Osteoblast (primary cell): ENCODE measurements at regions not wholly inside any gene's neighbourhood (a gene's known extent, or its start where the extent isn't known, plus 50 kb on each side); places are given as distances from the start of the nearest gene placed in this dataset.

Experiments
- DNase-seq: peaks from one replicate; pipeline ENCODE4 v3.0.0; 2011; ENCODE audit warnings: low spot score, mixed read lengths; ENCODE audit not compliant: insufficient read length; ENCODE audit errors: missing footprints
- H2AFZ ChIP-seq: 2 replicates; pipeline ENCODE4 v1.6.0; 2011; ENCODE audit warnings: mild to moderate bottlenecking, low read length
- H3K27ac ChIP-seq: 2 replicates; pipeline ENCODE4 v1.5.1; 2011; ENCODE audit warnings: mild to moderate bottlenecking, low read depth, low read length, moderate library complexity
- H3K27me3 ChIP-seq: 2 replicates; pipeline ENCODE4 v1.6.0; 2012; ENCODE audit warnings: mild to moderate bottlenecking, control low read depth, inconsistent platforms, low read length, moderate library complexity; ENCODE audit not compliant: insufficient read depth
- H3K36me3 ChIP-seq: 2 replicates; pipeline ENCODE4 v1.5.1; 2011; ENCODE audit warnings: mild to moderate bottlenecking, low read length, control low read depth, moderate library complexity; ENCODE audit not compliant: insufficient read depth
- H3K4me1 ChIP-seq: 2 replicates; pipeline ENCODE4 v1.5.1; 2011; ENCODE audit warnings: mild to moderate bottlenecking, low read length, control low read depth, moderate library complexity; ENCODE audit not compliant: insufficient read depth
- H3K4me2 ChIP-seq: 2 replicates; pipeline ENCODE4 v1.6.0; 2011; ENCODE audit warnings: mild to moderate bottlenecking, low read length; ENCODE audit not compliant: insufficient read depth
- H3K4me3 ChIP-seq: fragments of 200-600 bp; sonication (generic); 3 replicates; pipeline ENCODE4 v1.5.1; 2012; ENCODE audit warnings: mild to moderate bottlenecking, low read length, inconsistent platforms; ENCODE audit not compliant: insufficient read depth
- H3K79me2 ChIP-seq: 2 replicates; pipeline ENCODE4 v1.6.0; 2012; ENCODE audit warnings: mild to moderate bottlenecking, low read length, control low read depth, inconsistent platforms; ENCODE audit not compliant: insufficient read depth
- H3K9me3 ChIP-seq: 2 replicates; pipeline ENCODE4 v1.5.1; 2011; ENCODE audit warnings: low read depth, low read length, control low read depth
- H4K20me1 ChIP-seq: 2 replicates; pipeline ENCODE4 v1.6.0; 2012; ENCODE audit warnings: mild to moderate bottlenecking, low read length, control low read depth; ENCODE audit not compliant: insufficient read depth
- TF ChIP-seq, protein P1 (sequence below): IDR thresholded peaks from 2 replicates; pipeline ENCODE4 v1.5.1; 2011; ENCODE audit warnings: mild to moderate bottlenecking, low read depth, low read length, moderate library complexity; ENCODE audit errors: extremely low read depth

DNA sequence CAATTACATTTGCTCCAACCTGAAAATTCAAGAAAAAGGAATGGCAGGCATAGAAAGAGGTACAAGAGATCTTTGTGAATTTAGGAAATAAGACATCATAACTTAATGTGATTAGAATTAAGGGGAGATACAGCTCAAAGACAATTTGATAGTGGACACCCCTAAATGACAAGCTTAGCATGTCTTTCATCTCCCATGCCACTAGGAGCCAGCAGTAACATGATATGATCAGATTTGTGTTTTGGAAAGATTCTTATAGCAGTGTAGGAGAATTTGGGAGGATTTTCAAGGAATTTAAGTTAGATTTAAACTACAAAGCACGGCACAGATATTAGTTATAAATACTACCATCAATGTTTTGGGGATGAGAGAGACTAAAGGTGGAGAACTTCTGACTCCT lies 340.8 kb downstream of the RDH14 start:
- no peaks in the 10 kb centered on the region for H3K36me3 ChIP-seq
- H3K4me2 ChIP-seq, result no peak overlapping the region
- H4K20me1 ChIP-seq, result no peaks in the 10 kb centered on the region
- H3K27me3 ChIP-seq, result no peaks in the 10 kb centered on the region
- no peak overlapping the region for H3K27ac ChIP-seq
- no peaks in the 10 kb centered on the region for H3K4me1 ChIP-seq
- no peak overlapping the region for H2AFZ ChIP-seq
- no peaks in the 10 kb centered on the region for H3K9me3 ChIP-seq
- H3K79me2 ChIP-seq, result no peaks in the 10 kb centered on the region
- H3K4me3 ChIP-seq, result no peak overlapping the region
- no peak for DNase-seq
- TF ChIP-seq, protein P1, sequence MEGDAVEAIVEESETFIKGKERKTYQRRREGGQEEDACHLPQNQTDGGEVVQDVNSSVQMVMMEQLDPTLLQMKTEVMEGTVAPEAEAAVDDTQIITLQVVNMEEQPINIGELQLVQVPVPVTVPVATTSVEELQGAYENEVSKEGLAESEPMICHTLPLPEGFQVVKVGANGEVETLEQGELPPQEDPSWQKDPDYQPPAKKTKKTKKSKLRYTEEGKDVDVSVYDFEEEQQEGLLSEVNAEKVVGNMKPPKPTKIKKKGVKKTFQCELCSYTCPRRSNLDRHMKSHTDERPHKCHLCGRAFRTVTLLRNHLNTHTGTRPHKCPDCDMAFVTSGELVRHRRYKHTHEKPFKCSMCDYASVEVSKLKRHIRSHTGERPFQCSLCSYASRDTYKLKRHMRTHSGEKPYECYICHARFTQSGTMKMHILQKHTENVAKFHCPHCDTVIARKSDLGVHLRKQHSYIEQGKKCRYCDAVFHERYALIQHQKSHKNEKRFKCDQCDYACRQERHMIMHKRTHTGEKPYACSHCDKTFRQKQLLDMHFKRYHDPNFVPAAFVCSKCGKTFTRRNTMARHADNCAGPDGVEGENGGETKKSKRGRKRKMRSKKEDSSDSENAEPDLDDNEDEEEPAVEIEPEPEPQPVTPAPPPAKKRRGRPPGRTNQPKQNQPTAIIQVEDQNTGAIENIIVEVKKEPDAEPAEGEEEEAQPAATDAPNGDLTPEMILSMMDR, result peak; percentile 53

DNA sequence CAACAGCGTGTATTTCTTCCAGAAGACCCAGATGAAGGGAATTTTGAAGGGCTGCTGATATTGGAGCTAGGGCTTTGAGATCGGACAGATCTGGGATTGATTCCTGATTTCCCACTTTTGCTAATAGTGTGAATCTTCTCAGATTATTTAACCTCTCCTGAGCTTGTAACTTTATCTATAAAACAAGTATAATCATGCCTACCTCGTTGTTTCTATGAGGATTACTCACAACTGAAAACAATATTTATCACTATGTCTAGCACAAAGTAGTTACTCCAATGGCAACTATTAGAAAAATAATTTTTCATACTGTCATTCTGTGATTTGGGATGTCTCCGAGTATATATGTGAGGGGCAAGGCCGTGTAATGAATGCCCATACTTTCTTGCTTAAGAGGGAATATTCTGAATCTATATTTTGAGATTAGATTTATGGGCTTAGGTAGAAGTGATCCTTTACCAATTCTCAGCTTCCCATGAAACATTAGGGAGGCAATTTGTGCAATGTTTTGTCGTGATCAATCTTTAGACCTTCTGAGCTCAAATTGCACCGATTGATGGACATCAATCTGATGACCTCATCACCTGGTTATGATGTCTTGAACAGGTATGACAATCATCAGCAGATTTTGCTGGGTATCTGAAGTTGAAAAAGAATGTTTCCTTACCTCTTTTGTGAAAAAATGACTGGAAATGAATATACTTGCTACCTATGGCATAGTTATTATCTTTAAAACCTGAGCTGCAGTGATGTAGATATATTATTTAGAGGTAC lies 339.9 kb downstream of the KCNS3 start:
- Histone ChIP-seq H2AFZ (no peak overlapping the region), H3K36me3 (no peaks in the 10 kb centered on the region), H3K79me2 (no peaks in the 10 kb centered on the region), H3K27ac (no peak overlapping the region), H3K4me1 (no peaks in the 10 kb centered on the region), H3K4me3 (no peak overlapping the region), H3K9me3 (no peaks in the 10 kb centered on the region), H3K4me2 (no peak overlapping the region), H4K20me1 (no peaks in the 10 kb centered on the region), H3K27me3 (no peaks in the 10 kb centered on the region)
- TF ChIP-seq, protein P1, result no peak
- DNase-seq, result no peak

DNA sequence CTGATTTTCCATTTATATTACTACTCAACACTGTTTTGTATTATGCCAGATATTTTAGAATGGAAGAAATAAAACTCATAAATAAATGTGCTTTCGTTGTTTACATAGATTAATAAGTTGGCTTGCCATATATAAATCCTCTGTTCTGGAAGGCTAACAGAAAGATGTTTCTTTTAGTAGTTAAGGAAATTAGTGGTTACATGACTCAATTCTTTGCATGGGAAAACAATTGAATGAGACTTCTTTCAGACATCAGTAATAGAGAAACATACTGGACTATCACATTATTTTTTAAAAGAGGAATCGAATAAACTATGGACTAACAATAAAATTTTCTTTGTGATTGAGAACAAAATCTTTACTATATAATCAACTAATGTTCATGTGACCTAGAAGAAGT lies 336.5 kb downstream of the KCNS3 start:
- peaks cover 5% of the 10 kb centered on the region for H3K27me3 ChIP-seq
- no peaks in the 10 kb centered on the region for H3K79me2 ChIP-seq
- no peaks in the 10 kb centered on the region for H4K20me1 ChIP-seq
- no peak overlapping the region for H3K4me3 ChIP-seq
- H2AFZ ChIP-seq, result no peak overlapping the region
- H3K36me3 ChIP-seq, result no peaks in the 10 kb centered on the region
- H3K9me3 ChIP-seq, result no peaks in the 10 kb centered on the region
- no peak for DNase-seq
- H3K4me1 ChIP-seq, result peaks cover under 1% of the 10 kb centered on the region
- TF ChIP-seq, protein P1, result no peak
- no peak overlapping the region for H3K4me2 ChIP-seq
- no peak overlapping the region for H3K27ac ChIP-seq

DNA sequence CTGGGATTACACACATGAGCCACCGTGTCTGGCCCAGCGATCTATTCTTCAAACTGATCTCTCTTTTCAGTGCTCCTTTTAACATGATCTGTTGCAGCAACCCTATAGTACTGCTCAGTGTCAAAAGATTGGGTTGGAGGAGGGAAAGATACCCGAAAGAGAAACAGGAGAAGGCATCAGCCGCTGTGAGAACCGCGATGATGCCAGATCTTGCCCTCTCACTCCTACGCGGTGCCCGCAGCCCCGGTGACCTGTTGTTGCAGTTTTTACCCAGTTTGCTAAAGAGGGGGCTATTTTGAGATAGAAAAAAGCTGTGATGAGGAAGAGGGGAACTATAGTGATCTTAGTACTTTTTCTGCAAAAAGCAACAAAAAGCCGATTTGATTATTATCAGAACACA lies 335.5 kb downstream of the KCNS3 start:
- H4K20me1 ChIP-seq, result no peaks in the 10 kb centered on the region
- TF ChIP-seq, protein P1, result no peak
- H3K4me3 ChIP-seq, result no peak overlapping the region
- H3K27ac ChIP-seq, result no peak overlapping the region
- no peaks in the 10 kb centered on the region for H3K36me3 ChIP-seq
- H3K27me3 ChIP-seq, result peaks cover 5% of the 10 kb centered on the region
- H3K4me2 ChIP-seq, result no peak overlapping the region
- no peak overlapping the region for H2AFZ ChIP-seq
- DNase-seq, result no peak
- H3K79me2 ChIP-seq, result no peaks in the 10 kb centered on the region
- no peaks in the 10 kb centered on the region for H3K9me3 ChIP-seq
- peaks cover 4% of the 10 kb centered on the region for H3K4me1 ChIP-seq
